ENCODE measurements at regions not wholly inside any gene's neighbourhood (a gene's known extent, or its start where the extent isn't known, plus 50 kb on each side); places are given as distances from the start of the nearest gene placed in this dataset.

DNA sequence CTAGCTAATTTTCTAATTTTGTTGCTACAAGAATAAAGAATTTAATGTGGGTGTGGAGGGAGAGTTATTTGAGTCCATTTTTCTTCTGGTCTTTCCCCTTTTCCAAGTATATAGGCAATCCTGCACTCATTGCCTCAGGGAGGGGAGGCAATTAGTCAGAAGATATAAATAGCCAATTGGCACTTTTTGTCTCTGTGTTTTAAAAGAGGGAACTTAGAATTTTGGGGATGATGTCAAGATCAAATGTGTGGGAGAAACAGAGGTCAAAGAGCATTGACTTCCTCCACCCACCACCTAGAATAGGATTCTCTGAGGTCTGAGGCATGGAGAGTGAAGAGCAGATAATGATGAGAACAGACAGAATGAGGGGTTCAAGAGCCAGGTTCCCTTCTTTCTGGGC lies 120.3 kb upstream of the ZC3H12C start:
- TF ChIP-seq POLR2A (IDR thresholded peaks at IDR 0.05; ENCODE audit: low read depth, low read length) (no peak; the same call in 1 of the 2 replicates), POU2F2 (IDR thresholded peaks at IDR 0.05; ENCODE audit: low read depth, low read length) (no peak), TAF1 (IDR thresholded peaks at IDR 0.05; ENCODE audit: low read depth, low read length) (no peak)
